GM11168 (cell line): ENCODE measurements at regions not wholly inside any gene's neighbourhood (a gene's known extent, or its start where the extent isn't known, plus 50 kb on each side); places are given as distances from the start of the nearest gene placed in this dataset.

ENCODE experiments used
- in situ Hi-C: fragments of 300-500 bp; cut with MboI; formaldehyde crosslinking; loops from one replicate; pipeline ENCODE4 v1.12.0; 2022; ENCODE audit warnings: low sequenced_read_pairs; ENCODE audit not compliant: unreplicated experiment

DNA sequence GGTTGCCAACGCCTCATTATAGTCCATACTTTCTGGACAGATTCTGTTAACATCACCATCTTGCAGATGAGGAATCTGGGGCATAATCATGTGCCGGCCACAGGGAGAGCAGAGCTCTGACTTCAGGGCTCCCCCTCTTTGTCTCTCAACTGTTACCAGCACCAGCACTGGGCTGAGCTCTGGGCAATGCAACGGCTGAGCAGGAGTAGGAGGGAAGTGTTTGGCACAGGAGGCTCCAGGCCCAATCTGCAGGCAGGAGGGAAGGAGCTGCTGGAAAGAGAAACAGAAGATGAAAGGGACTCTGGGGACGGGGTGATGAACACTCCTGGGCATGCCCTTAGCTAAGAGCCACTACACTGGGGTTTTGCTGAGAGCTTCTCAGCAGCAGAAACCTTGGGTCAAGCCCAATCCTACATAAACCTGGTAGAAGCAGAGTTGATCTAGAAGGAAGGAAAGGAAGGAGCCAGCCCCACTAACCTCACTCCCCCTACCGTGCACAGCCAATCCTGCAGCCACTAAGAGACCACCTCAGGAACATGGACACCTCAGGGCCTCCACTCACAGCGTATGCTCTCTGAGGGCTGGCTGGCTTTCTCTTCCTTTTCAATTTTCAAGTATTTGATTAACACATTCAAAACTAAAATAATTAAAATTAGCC lies 73.1 kb upstream of the SPATA12 start:
- in situ Hi-C loops = loop anchor here (5.0 kb wide), 1 partner anchor 185 kb away; the partner anchor contains the start of gene ARHGEF3

DNA sequence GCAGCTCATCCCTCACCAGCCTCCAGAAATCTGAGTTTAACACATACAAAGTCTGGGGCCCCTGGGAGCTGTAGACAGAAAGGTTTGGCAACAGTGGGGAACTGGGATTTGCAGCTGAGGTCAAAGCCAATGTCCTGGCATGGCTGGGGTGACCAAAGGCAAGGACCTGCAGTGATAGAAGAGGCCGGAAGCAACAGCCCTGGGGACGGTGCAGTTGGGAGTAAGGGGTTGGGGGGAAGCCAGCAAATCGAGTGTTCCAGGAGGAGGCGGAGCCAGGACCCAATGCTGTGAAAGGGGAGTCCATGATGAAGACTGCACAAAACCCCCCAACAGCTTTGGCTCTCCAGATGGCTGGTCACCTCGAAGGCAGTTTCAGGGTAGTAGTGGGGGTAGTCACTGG lies 74.1 kb upstream of the SPATA12 start:
- in situ Hi-C loops = loop anchor here (5.0 kb wide), 1 partner anchor 184 kb away; the partner anchor contains the start of gene ARHGEF3

DNA sequence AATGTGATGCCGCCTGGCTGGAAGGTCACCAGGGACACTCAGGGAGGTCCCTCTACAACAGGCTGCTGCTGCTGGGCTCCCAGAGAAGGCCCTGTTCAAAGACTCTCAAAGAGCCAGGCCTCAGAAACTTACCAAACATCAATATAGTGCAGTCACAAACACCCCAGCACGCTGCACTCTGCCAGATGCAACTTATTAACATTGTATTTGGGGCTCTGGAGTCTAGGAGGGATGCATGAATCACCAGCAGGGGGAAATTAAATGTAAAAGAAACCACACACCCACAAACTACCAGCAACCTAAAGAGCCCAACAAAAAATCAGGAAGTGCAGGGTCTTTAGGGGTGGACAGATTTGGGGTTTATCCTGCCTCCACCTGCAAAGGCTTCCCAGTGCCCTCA lies 74.6 kb upstream of the SPATA12 start:
- in situ Hi-C loops = loop anchor here (5.0 kb wide), 1 partner anchor 184 kb away; the partner anchor contains the start of gene ARHGEF3

DNA sequence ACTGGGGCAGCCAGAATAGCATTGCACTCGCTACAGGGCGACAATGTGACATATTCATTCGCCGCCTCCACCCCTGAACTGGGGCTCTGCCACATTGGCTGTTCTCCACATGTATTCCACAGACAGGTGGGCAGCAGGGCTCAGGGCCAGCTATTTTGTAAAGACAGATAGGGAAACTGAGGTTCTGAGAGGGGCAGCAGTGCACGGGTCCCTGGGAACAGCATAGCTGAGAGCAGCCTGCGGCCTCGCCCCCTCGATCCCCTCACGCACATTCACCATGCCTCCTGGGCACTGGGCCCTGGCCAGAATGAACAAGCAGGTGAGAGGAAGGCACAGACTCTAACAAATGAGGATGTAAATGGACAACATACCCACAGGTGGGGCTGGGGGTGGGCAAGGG lies 75.0 kb upstream of the SPATA12 start:
- in situ Hi-C loops = loop anchor here (5.0 kb wide), 1 partner anchor 183 kb away; the partner anchor contains the start of gene ARHGEF3

DNA sequence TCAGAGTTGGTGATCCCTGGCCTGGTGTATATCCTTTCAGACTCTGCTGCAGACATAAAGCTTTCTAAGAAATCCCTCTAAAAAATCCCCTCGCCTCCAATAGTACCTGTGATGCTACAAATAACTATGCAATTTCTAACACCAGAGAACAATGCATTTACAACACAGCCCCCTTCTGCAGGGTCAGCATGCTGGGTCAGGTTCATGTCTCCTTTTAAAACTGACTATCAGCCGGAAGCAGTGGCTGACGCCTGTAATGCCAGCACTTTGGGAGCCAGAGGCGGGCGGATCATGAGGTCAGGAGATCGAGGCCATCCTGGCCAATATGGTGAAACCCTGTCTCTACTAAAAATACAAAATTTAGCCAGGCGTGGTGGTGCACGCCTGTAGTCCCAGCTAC lies 77.0 kb upstream of the SPATA12 start:
- in situ Hi-C loops = no loop called here

DNA sequence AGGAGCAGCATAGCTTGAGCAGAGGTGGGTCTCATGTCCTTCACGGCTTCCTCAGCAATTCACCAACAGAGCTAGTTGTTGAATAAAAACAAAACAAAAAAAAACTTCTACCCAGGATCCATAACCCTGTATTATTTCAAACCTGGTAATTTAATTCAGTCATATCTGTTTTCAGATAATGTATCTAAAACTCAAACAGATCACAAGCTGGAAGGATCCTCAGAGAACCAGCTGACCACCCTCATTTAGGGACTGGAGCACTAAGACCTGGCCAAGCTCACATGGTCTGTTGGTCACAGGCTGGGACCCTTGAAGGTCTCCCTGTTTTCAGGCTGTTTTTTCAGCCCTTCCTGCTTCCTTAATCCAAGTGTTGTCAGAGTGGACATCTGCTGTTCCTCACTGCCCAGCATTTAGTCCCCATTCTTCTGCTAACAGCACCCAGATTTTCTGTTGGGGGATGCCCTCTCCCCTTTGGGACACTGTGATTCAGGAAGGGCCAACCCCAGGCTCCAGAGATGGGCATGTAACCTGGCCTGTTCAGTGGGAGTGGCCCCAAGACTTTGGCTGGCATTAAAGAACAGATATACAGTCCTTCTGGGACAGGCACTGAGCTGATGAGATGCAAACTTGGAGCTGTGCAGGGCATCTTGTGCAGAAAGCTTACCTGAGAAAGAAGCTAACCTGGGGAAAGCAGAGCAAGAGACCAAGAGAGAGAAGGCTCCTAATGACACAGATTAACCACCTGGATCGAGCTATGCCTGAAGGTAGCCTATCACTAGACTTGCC lies 78.8 kb upstream of the SPATA12 start:
- in situ Hi-C loops = no loop called here

DNA sequence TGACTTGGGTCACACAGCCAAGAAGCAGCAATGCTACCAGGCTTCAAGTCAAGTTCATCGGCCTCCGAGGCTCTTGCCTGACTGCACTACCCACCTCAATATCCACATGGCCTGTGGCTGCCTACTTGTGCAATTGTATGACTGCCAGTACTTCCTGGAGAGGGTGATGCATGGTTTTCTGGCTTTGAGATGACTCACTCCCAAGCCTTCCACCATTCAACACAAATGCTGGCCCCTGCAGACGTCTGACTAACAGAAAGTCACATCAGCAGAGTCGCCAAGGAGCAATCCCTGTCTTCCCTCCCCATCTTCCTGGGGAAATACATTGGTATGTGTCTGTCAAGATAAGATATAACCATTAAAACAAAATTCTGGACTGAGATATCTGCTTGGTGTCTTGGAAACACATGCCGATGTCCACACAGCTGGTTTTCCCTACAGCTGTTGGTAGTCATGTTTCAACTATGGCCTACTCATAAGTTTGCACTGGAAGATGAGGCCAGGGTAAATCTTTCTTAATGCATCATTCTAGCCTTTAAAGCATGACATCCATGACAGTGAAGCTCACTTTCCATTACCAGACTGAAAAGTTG lies 79.6 kb upstream of the SPATA12 start:
- in situ Hi-C loops = no loop called here

DNA sequence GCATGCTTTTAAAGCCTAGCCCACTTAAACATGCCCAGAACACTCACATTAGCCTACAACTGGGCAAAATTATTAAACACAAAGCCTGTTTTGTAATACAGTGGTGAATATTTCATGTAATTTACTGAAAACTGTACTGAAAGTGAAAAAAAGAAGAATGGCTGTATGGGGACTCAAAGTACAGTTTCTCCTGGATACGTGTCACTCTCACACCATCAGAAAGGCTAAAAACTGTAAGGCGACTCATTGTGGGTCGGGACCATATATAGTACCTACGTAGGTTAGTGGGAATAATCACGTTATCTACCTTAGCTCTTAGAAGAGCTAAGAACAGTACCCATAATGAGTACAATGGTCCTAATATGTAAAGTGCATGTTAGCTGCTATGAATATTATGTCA lies 80.2 kb upstream of the SPATA12 start:
- in situ Hi-C loops = no loop called here

DNA sequence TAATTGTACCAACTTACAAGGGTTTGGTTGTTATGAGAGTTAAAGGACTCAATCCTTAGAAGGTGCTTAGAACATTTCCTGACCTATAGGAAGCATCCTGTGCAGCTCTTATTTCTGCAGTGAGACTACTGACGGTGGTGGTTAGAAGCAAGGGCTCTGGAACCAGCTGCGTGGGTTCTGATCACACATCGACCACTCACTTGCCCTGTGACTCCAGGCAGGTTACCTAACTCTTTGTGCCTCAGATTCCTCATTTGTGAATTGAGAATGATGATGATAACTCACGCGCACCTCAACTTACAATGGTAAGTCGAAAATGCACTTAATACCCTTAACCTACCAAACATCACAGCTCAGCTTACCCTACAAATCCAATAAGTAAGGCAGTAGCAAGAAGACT lies 80.7 kb upstream of the SPATA12 start:
- in situ Hi-C loops = no loop called here

DNA sequence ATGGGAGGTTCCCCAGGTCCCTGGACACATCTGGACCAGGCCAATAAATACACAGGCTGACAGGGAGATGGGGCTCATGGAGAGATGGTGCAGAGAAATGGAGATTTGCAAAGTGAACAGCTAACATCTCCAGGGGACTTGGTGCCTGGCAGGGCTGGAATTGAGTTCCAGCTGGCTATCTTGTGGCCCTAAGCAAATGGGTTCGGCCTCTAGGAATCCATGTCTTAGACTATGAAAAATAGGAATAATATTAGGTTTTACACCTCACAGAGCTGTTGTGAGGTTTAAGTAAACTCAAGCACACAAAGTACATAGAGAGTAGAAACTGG lies 82.9 kb upstream of the SPATA12 start:
- in situ Hi-C loops = no loop called here

DNA sequence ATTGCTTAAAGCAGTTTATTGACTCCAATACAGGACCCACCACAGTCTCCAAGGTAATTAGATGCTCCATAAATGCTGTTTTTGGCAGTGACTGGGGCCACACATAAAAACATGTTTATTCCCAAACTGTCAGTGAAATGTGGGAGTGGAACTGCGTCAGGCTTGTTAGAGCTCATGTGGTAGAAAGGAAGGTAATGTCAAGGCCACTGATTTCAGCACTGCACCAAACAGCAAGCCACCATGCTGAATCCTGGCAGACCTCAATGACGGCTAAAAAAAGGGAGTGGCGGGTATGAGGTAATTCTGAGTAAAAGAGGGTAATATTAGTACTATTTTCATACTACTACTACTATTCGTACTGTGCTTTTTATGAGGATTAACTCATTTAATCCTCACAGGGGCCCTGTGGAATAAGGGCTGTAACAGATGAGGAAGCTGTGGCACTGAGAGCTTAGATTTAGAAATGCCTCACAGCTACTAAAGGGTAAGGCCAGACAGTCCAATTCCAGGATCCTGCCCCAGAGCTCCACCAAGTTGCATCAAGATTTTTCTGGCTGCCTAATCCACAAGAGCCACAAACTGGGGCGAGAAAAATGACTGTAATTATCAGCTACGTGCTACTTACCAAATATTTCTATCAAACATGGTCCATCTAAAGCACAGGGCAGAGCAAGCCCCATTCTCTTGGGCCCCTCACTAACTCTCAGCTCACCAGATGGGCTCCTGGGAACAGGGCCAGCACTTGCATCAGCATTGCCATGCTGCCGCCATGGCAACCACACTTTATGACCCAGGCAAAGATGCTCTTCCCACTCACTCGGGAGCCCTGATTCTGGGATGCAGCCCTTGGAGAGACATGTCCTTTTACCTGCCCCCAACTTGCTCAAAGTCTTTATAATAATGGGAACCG lies 83.6 kb upstream of the SPATA12 start:
- in situ Hi-C loops = no loop called here

DNA sequence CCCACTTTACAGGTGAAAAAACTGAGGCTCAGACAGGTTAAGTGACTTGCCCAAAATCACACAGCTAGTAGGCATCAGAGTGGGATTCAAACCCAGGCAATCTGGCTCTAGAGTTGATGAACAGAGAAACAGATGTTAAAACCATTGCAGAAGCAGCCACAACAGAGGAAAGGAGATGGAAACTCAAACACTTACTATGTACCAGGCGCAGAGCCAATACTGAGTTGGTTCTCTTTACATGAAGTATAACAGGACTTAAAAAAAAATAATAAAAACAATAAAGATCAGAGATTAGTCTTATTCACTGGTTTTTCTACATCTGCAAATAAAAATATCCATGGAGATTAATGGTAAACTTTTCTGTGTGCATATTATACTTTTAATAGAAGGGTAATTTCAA lies 84.9 kb upstream of the SPATA12 start:
- in situ Hi-C loops = no loop called here

DNA sequence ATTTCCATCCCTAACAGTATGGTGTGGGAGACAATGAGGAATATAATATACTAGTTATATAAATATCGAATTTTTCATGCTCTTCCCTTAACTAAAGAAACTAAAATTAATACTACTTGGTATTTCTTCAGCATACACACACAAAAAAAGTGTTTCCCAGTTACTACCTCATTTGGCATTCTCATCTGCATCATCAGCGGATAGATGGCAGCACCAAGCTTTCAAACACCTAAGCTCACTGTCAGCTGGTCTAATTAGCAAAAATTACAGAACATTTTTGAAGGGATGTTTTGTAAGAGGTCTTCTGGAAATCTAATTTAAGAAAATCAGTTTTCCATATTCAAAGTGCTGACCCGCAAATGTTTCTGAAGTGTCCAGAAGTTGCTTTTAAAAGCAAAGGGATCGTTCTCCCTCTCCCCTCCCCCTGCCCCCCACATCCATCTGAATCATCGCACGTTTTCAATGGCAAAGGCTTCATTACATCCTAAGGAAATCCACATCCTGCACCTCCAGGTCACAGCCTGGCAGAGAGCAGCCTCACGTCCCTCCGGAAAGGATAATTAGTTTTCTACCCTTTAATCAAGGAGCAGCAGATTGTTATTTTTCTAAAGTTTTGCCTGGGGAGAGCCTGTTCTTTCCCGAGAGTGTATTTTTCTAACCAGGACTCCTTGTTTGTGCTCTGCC lies 86.1 kb upstream of the SPATA12 start:
- in situ Hi-C loops = no loop called here

DNA sequence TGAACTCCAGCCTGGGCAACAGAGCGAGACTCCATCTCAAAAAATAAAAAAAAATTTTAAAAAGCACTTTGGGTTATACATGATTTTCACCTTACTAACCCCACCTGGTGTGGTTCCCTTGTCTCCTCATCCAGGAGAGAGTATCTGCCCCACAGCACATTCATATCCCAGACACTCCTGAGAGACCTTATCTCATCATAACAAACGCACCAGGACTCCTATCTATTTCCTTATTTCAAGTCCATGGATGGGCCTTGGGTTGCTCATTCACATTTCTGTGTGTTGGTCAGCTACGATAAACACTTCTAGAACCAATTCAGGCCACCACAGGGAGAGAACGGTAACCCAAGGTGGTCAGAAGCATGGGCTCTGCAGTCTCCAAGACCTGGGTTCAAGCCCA lies 88.6 kb upstream of the SPATA12 start:
- in situ Hi-C loops = no loop called here

DNA sequence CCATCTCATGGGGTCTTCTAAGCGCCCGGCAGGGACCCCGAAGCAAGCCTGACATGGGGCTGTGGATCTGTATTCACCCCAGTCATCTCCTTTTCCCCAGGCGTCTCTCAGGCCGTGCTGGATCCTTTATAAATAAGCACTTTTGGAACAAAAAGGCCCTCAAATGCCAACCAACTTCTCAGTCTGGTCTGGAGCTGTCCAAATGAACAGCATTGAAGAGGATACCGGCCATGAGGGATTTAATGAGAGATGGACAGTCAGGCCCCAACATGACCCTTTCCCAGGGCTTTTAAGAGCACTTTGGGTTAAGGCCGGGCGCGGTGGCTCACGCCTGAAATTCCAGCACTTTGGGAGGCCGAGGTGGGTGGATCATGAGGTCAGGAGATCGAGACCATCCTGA lies 89.2 kb upstream of the SPATA12 start:
- in situ Hi-C loops = no loop called here

DNA sequence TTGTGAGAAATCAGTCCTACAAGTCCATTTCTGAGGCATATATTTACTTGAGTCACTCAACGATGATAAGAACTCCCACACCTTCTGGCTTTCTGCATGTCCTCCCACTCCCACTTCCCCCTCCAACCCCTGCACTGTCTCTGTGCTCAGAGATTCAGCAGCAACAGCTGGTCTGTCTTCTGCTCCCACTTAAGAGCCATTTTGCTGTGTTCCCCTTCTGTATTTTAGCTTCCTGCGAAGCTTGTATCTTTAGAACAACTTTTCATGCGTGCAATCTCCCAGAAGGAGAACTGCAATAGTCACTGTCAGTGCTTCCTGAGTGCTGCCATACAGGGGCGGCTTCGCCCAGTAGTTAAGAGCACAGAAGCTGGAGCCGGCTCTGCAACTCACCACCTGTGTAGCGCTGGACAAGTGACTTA lies 90.0 kb upstream of the SPATA12 start:
- in situ Hi-C loops = no loop called here

DNA sequence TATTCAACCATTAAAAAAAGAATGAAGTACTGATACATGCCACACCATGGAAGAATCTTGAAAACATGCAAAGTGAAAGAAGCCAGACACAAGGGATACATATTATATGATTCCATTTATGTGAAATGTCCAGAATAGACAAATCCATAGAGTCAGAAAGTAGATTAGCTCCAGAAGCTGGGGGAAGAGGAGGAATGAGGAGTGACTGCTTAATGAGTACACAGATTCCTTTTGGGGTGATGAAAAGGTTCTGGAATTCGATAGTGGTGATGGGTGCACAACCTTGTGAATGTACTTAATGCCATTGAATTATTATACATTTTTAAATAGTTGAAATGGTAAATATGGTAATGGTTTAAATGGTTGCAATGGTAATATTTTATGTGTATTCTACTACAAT lies 90.6 kb upstream of the SPATA12 start:
- in situ Hi-C loops = no loop called here

DNA sequence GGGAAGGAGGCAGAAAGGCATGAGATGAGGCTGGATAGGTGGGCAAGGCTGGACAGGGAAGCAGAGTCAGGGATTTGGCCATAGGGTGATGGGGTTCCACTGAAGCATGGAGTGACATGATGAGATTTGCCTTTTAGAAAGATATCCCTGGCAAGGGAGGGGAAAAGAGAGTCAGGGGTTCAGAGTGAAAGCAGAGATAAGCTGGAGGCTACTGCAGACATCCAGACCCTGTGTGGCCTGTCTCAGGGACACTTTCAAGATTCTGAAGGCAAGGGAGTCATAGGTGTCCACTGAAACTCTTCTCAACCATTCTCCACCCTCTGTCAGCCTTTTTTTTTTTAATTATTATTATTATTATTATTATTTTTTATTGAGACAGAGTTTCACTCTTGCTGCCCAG lies 94.0 kb upstream of the SPATA12 start:
- in situ Hi-C loops = no loop called here

DNA sequence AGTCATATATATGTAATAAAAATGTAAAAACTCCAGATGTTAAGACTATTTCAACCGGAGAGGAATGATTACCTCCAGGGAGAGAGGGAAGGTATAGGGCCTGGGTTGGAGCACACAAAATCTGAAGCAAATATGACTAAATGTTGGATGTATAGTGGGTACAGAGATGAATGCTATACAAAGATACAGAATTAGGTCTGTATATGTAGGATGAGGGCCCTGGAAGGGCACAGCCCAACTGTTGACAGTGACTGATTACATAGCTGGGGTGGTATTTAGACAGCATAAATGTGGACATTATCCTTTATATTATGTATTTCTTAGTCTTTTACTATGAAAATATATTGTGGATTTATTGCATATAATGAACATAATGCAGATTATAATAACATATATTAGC lies 94.4 kb upstream of the SPATA12 start:
- in situ Hi-C loops = no loop called here

DNA sequence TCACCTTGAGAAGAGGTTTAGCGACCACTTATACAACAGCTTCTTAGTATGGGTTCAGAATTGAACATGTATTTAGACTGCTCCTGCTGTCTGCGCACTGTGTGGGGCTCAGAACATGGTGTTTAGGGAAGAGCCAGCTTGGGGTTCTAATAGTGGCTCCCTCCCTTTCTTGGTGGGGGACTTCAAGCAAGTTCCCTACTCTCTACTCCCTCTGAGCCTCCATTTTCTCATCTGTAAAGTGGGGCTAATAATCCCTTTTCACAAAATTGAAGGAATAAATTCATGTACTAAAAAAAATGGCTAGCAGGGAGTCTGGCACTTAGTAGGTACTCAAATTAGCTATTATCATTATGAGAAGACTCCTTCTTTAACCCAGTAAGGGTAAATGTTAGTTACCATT lies 97.5 kb upstream of the SPATA12 start:
- in situ Hi-C loops = no loop called here
